Neuronal stem cell (in vitro differentiated cells): ENCODE measurements at regions not wholly inside any gene's neighbourhood (a gene's known extent, or its start where the extent isn't known, plus 50 kb on each side); places are given as distances from the start of the nearest gene placed in this dataset.

Source experiments
- DNase-seq: peaks from one replicate; pipeline ENCODE4 v3.0.0-alpha.2; 2013; ENCODE audit warnings: low spot score
- H2AFZ ChIP-seq: one replicate; pipeline ENCODE4 v1.6.1; 2013; ENCODE audit warnings: mild to moderate bottlenecking, low read length, inconsistent platforms
- H2AK5ac ChIP-seq: 2 replicates; pipeline ENCODE4 v1.6.1; 2013; ENCODE audit warnings: low read depth, mild to moderate bottlenecking, inconsistent platforms, low read length, moderate library complexity, mixed read lengths
- H2BK120ac ChIP-seq: 2 replicates; pipeline ENCODE4 v1.6.1; 2013; ENCODE audit warnings: low read depth, mild to moderate bottlenecking, inconsistent platforms, low read length, moderate library complexity, mixed read lengths
- H2BK12ac ChIP-seq: one replicate; pipeline ENCODE4 v1.6.1; 2013; ENCODE audit warnings: low read length, inconsistent platforms
- H2BK15ac ChIP-seq: 2 replicates; pipeline ENCODE4 v1.6.1; 2013; ENCODE audit warnings: mild to moderate bottlenecking, low read length, inconsistent platforms, mixed read lengths
- H2BK5ac ChIP-seq: one replicate; pipeline ENCODE4 v1.6.1; 2013; ENCODE audit warnings: inconsistent platforms, mild to moderate bottlenecking, low read length, moderate library complexity
- H3K14ac ChIP-seq: one replicate; pipeline ENCODE4 v1.6.1; 2013; ENCODE audit warnings: low read length, inconsistent platforms
- H3K18ac ChIP-seq: 2 replicates; pipeline ENCODE4 v1.6.1; 2013; ENCODE audit warnings: low read length, inconsistent platforms
- H3K23ac ChIP-seq: 2 replicates; pipeline ENCODE4 v1.6.1; 2013; ENCODE audit warnings: low read depth, mild to moderate bottlenecking, mixed read lengths, low read length, inconsistent platforms; ENCODE audit not compliant: poor library complexity
- H3K27ac ChIP-seq: replicated peaks from 3 replicates; pipeline ENCODE4 v1.5.1; 2013; ENCODE audit warnings: low read length, inconsistent platforms
- H3K27me3 ChIP-seq, 3 experiments: 2 replicates each; pipeline ENCODE4 v1.6.1; 2013; ENCODE audit warnings: low read length in 3 of 3, mild to moderate bottlenecking in 2 of 3, inconsistent platforms in 1 of 3, low read depth in 1 of 3, mixed read lengths in 1 of 3, moderate library complexity in 1 of 3; ENCODE audit not compliant: control insufficient read depth in 3 of 3, insufficient read depth in 3 of 3
- H3K36me3 ChIP-seq, 2 donors: replicated peaks in 1 of 2; 2 replicates each; pipeline ENCODE4 v1.6.1; 2013; ENCODE audit warnings: low read length in 2 of 2; ENCODE audit not compliant: control insufficient read depth in 2 of 2, insufficient read depth in 2 of 2
- H3K4ac ChIP-seq: 2 replicates; pipeline ENCODE4 v1.6.1; 2013; ENCODE audit warnings: inconsistent platforms, mild to moderate bottlenecking, low read length, moderate library complexity
- H3K4me1 ChIP-seq, 2 donors: 1 replicate in 1 of 2; 2 replicates in 1 of 2; pipeline ENCODE4 v1.6.1; 2013; ENCODE audit warnings: low read length in 2 of 2, low read depth in 1 of 2; ENCODE audit not compliant: control insufficient read depth in 2 of 2, insufficient read depth in 1 of 2
- H3K4me2 ChIP-seq: one replicate; pipeline ENCODE4 v1.6.1; 2013; ENCODE audit warnings: mild to moderate bottlenecking, low read length, inconsistent platforms; ENCODE audit not compliant: insufficient read depth, poor library complexity, severe bottlenecking
- H3K4me3 ChIP-seq, 2 donors: 2 replicates each; pipeline ENCODE4 v1.5.1; 2013; ENCODE audit warnings: low read length in 2 of 2, mild to moderate bottlenecking in 2 of 2, inconsistent platforms in 1 of 2, moderate library complexity in 1 of 2
- H3K79me1 ChIP-seq: one replicate; pipeline ENCODE4 v1.6.1; 2013; ENCODE audit warnings: low read depth, mild to moderate bottlenecking, inconsistent platforms, low read length, moderate library complexity
- H3K9ac ChIP-seq: one replicate; pipeline ENCODE4 v1.6.1; 2013; ENCODE audit warnings: mild to moderate bottlenecking, low read depth, low read length, inconsistent platforms; ENCODE audit not compliant: poor library complexity
- H3K9me3 ChIP-seq, 2 donors: replicated peaks in 1 of 2; 2 replicates each; pipeline versions ENCODE3 to v1.6.1; 2013; ENCODE audit warnings: low read length in 2 of 2, mild to moderate bottlenecking in 2 of 2, inconsistent platforms in 1 of 2, low read depth in 1 of 2, mixed read lengths in 1 of 2, moderate library complexity in 1 of 2; ENCODE audit not compliant: control insufficient read depth in 2 of 2, insufficient read depth in 1 of 2
- H4K8ac ChIP-seq: one replicate; pipeline ENCODE4 v1.6.1; 2013; ENCODE audit warnings: low read depth, mild to moderate bottlenecking, inconsistent platforms, low read length, moderate library complexity
- H4K91ac ChIP-seq: one replicate; pipeline ENCODE4 v1.6.1; 2013; ENCODE audit warnings: low read length, low read depth, mild to moderate bottlenecking, inconsistent platforms; ENCODE audit not compliant: poor library complexity
- WGBS, 2 donors: extraction: QIAGEN DNeasy Blood & Tissue Kit; methylation state at CpG; one replicate each; pipeline ENCODE4 v1.1.7; 2013; ENCODE audit warnings: missing lambda C conversion rate in 2 of 2, mixed read lengths in 1 of 2; ENCODE audit not compliant: insufficient read length in 2 of 2, insufficient replicate concordance in 1 of 2; ENCODE audit errors: extremely low coverage in 2 of 2; 5-methylcytosine and 5-hydroxymethylcytosine counted together

DNA sequence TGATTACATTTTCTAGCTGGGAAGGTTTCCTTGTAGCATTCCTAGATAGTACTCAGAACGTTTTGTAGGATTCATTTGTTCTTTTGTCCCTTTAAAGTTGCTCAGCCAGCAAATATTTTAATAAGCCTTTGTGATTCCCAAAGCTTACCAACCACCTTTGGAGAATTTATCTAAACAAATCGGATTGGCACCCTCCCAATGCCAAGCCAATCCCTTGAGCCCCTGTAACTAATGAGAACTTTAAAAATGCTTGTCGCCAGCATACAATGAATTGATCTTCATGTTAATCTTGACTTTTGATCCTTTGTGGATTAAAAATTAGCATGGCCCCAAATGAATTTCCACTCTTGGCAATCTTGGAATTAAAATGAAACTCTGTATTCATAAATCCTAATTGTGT, 559.5 kb downstream of the UTRN start:
- H2BK15ac ChIP-seq: no peak overlapping the region
- H3K4ac ChIP-seq: no peak overlapping the region
- H3K9ac ChIP-seq: no peak overlapping the region
- no peak overlapping the region for H2BK120ac ChIP-seq
- H2BK12ac ChIP-seq: no peak overlapping the region
- H3K36me3 ChIP-seq: peaks cover 2 to 39% of the 10 kb centered on the region in 2 donors
- no peak overlapping the region for H3K14ac ChIP-seq
- no peaks in the 10 kb centered on the region for H3K79me1 ChIP-seq
- no peak overlapping the region for H3K27ac ChIP-seq
- peaks cover 0 to 2% of the 10 kb centered on the region in 2 donors for H3K9me3 ChIP-seq
- no peak overlapping the region for H2AFZ ChIP-seq
- no peak overlapping the region for H3K23ac ChIP-seq
- no peak overlapping the region for H2AK5ac ChIP-seq
- H3K4me1 ChIP-seq: peaks cover 0 to 8% of the 10 kb centered on the region in 2 donors
- WGBS, 2 donors: no CpG with 5 or more reads among the region's 3 CpGs
- H3K4me2 ChIP-seq: no peak overlapping the region
- no peak overlapping the region for H4K91ac ChIP-seq
- H2BK5ac ChIP-seq: no peak overlapping the region
- no peak overlapping the region for H3K4me3 ChIP-seq
- no peaks in the 10 kb centered on the region for H3K27me3 ChIP-seq
- no peak overlapping the region for H4K8ac ChIP-seq
- no peak overlapping the region for H3K18ac ChIP-seq
- no peak for DNase-seq

DNA sequence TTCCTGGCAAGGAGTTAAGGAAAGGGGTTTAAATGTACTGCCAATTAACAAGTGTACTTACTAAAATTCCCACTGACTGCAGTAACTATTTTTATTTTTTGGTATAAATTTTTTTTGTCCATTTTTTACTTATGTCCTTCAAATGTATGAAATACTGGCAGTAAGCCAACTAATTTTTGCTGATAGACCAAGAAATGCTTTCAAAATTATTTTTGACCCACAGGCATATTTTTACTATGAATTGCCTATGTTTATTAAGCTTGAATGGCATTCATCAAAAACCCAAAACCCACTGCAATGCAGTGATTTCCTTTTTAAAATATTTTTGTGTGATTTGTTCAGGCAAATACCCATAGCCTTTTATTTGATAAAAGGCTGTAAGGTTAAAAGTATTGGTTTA, 560.1 kb downstream of the UTRN start:
- Histone ChIP-seq H3K23ac (no peak overlapping the region), H3K18ac (no peak overlapping the region), H2AFZ (no peak overlapping the region), H2BK12ac (no peak overlapping the region), H3K4me3 (no peak overlapping the region), H3K4me2 (no peak overlapping the region), H3K36me3 (peaks cover 2 to 35% of the 10 kb centered on the region in 2 donors), H3K4me1 (peaks cover 0 to 8% of the 10 kb centered on the region in 2 donors), H3K27me3 (no peaks in the 10 kb centered on the region), H2BK15ac (no peak overlapping the region), H3K27ac (no peak overlapping the region), H3K9ac (no peak overlapping the region), H3K9me3 (peaks cover 0 to 2% of the 10 kb centered on the region in 2 donors), H2BK120ac (no peak overlapping the region), H4K8ac (no peak overlapping the region), H2AK5ac (no peak overlapping the region), H3K79me1 (no peaks in the 10 kb centered on the region), H2BK5ac (no peak overlapping the region), H3K4ac (no peak overlapping the region), H3K14ac (no peak overlapping the region), H4K91ac (no peak overlapping the region)
- no peak for DNase-seq

DNA sequence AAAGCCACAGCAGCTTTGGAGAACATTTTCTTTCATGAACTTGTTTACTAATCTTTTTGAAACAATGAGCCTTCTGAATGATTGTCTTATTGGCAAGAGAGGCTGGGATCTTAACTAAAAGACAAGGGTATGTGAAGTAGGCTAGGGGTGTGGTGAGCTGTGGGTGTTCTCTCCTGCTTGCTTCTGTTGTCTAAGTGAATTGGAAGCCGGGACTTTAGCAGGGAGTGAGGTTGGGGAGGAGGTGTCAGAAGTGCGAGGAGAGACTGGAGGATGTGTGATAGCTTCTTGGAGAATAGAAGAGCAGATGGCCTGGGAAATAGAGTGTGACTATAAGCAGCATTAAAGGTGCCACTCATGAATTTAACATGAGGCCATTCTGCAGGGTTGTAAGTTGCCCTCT, 562.8 kb downstream of the UTRN start:
- no peak overlapping the region for H2BK120ac ChIP-seq
- no peak overlapping the region for H4K91ac ChIP-seq
- H3K9ac ChIP-seq: no peak overlapping the region
- no peak overlapping the region for H2BK12ac ChIP-seq
- no peak overlapping the region for H2BK15ac ChIP-seq
- no peaks in the 10 kb centered on the region for H3K27me3 ChIP-seq
- peaks cover 4 to 37% of the 10 kb centered on the region in 2 donors for H3K36me3 ChIP-seq
- H3K14ac ChIP-seq: no peak overlapping the region
- H3K4me1 ChIP-seq: peaks cover 0 to 7% of the 10 kb centered on the region in 2 donors
- no peaks in the 10 kb centered on the region for H3K79me1 ChIP-seq
- no peak overlapping the region for H3K4ac ChIP-seq
- no peak overlapping the region for H3K23ac ChIP-seq
- H2BK5ac ChIP-seq: no peak overlapping the region
- no peak overlapping the region for H4K8ac ChIP-seq
- no peak overlapping the region for H3K27ac ChIP-seq
- H2AK5ac ChIP-seq: no peak overlapping the region
- no peak overlapping the region for H3K18ac ChIP-seq
- no CpG with 5 or more reads among the region's 2 CpGs for WGBS, 2 donors
- DNase-seq: no peak
- H2AFZ ChIP-seq: no peak overlapping the region
- no peak overlapping the region for H3K4me2 ChIP-seq
- H3K9me3 ChIP-seq: peaks cover 0 to 2% of the 10 kb centered on the region in 2 donors
- H3K4me3 ChIP-seq: no peak overlapping the region

DNA sequence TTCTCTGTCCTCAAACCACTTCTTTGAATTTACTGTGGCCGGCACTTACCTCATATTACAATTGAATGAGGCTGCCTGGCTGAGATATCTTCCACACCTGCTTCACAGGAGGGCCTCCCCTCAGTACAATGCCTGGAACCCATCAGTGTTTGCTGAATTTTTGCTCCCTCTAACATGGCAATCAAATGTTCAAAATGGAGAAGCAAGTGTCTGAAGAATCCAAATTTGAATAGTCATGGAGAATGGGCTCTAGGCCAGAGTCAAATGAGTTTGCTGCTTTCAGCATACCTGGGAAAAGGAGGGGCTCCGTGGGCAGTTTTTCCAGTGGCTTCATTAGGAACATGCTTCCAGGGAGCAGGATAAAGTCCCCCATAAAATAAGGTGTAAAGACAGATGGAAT, 564.8 kb downstream of the UTRN start:
- no peak overlapping the region for H3K14ac ChIP-seq
- peaks cover 0 to 7% of the 10 kb centered on the region in 2 donors for H3K4me1 ChIP-seq
- H3K4ac ChIP-seq: no peak overlapping the region
- no peak overlapping the region for H3K27ac ChIP-seq
- H4K8ac ChIP-seq: no peak overlapping the region
- H3K79me1 ChIP-seq: no peaks in the 10 kb centered on the region
- no peak overlapping the region for H3K4me2 ChIP-seq
- no peaks in the 10 kb centered on the region for H3K27me3 ChIP-seq
- H2BK120ac ChIP-seq: no peak overlapping the region
- H3K9me3 ChIP-seq: peaks cover 2 to 3% of the 10 kb centered on the region in 2 donors
- H3K18ac ChIP-seq: no peak overlapping the region
- H3K36me3 ChIP-seq: peaks cover 4 to 38% of the 10 kb centered on the region in 2 donors
- no peak overlapping the region for H2BK5ac ChIP-seq
- H2AFZ ChIP-seq: no peak overlapping the region
- H2BK12ac ChIP-seq: no peak overlapping the region
- H3K4me3 ChIP-seq: no peak overlapping the region
- H2AK5ac ChIP-seq: no peak overlapping the region
- no peak for DNase-seq
- WGBS, 2 donors: no CpG with 5 or more reads among the region's 2 CpGs
- H2BK15ac ChIP-seq: no peak overlapping the region
- no peak overlapping the region for H3K9ac ChIP-seq
- H3K23ac ChIP-seq: no peak overlapping the region
- no peak overlapping the region for H4K91ac ChIP-seq
